Testis (tissue), 2 donors: ENCODE measurements at regions not wholly inside any gene's neighbourhood (a gene's known extent, or its start where the extent isn't known, plus 50 kb on each side); places are given as distances from the start of the nearest gene placed in this dataset.

Source experiments
- DNase-seq: peaks from one replicate; pipeline ENCODE4 v3.0.0-alpha.2; 2019
- H3K27ac ChIP-seq, 2 donors: fragments of 200-600 bp; sonication (generic); one replicate each; pipeline ENCODE4 v1.5.1; 2019
- H3K27me3 ChIP-seq: fragments of 200-600 bp; sonication (generic); one replicate; pipeline ENCODE4 v1.5.1; 2019
- H3K36me3 ChIP-seq: fragments of 200-600 bp; sonication (generic); one replicate; pipeline ENCODE4 v1.5.1; 2017; ENCODE audit warnings: low read depth; ENCODE audit errors: missing control alignments
- H3K4me1 ChIP-seq: fragments of 200-600 bp; sonication (generic); one replicate; pipeline ENCODE4 v1.5.1; 2019
- H3K4me3 ChIP-seq, 2 donors: fragments of 200-600 bp; sonication (generic); one replicate each; pipeline ENCODE4 v1.5.1; 2017 to 2019
- H3K9me3 ChIP-seq: fragments of 200-600 bp; sonication (generic); one replicate; pipeline ENCODE4 v1.5.1; 2017
- CTCF ChIP-seq, 3 experiments: fragments of 450-650 bp in 2 of 3; fragments of 200-600 bp in 1 of 3; sonication (generic) in 1 of 3; IDR thresholded peaks; one replicate each; pipeline ENCODE4 v1.5.1; 2016 to 2019; ENCODE audit warnings: antibody characterized with exemption in 3 of 3, mild to moderate bottlenecking in 2 of 3, moderate library complexity in 1 of 3
- POLR2A ChIP-seq: fragments of 450-650 bp; IDR thresholded peaks from one replicate; pipeline ENCODE4 v1.6.1; 2017; ENCODE audit warnings: antibody characterized with exemption, mild to moderate bottlenecking, moderate library complexity
- WGBS, 2 donors: methylation state at CpG; one replicate each; pipeline ENCODE4 v1.1.5; 2018; 5-methylcytosine and 5-hydroxymethylcytosine counted together
- intact Hi-C: fragments of 100-400 bp; cut with DNase I; formaldehyde crosslinking; loops from one replicate; pipeline ENCODE4 v1.15.1; 2023; ENCODE audit warnings: low total_unique reads

GRCh38 chr20:60930023-60930790 is 321.9 kb upstream of the CDH4 start:
- Histone ChIP-seq H3K27ac (no peak overlapping the region), H3K4me3 (no peak overlapping the region), H3K4me1 (no peaks in the 10 kb centered on the region), H3K36me3 (no peaks in the 10 kb centered on the region), H3K9me3 (no peaks in the 10 kb centered on the region), H3K27me3 (no peaks in the 10 kb centered on the region)
- no peak for TF ChIP-seq POLR2A
- TF ChIP-seq CTCF (IDR thresholded peaks at IDR 0.05) = no peak
- intact Hi-C loops = no loop called here
- no peak for DNase-seq
- WGBS, 2 donors = 77 to 79% methylated on average over 15 of the region's 15 CpGs

- Histone ChIP-seq H3K4me3 (no peak overlapping the region), H3K27ac (no peak overlapping the region), H3K4me1 (no peaks in the 10 kb centered on the region), H3K27me3 (no peaks in the 10 kb centered on the region), H3K9me3 (no peaks in the 10 kb centered on the region), H3K36me3 (no peaks in the 10 kb centered on the region)
- intact Hi-C loops = no loop called here
- WGBS, 2 donors = 43 to 47% methylated on average over 4 of the region's 4 CpGs
- TF ChIP-seq CTCF (IDR thresholded peaks at IDR 0.05) (no peak), POLR2A (no peak)
- no peak for DNase-seq
Observed at GRCh38 chr20:60931696-60932095, 320.4 kb upstream of the CDH4 start.

- Histone ChIP-seq H3K27ac (no peak overlapping the region), H3K4me3 (no peak overlapping the region), H3K9me3 (no peaks in the 10 kb centered on the region), H3K4me1 (no peaks in the 10 kb centered on the region), H3K27me3 (no peaks in the 10 kb centered on the region), H3K36me3 (no peaks in the 10 kb centered on the region)
- intact Hi-C loops = no loop called here
- DNase-seq = no peak
- WGBS, 2 donors = 80 to 90% methylated on average over 3 of the region's 3 CpGs
- no peak for TF ChIP-seq CTCF (IDR thresholded peaks at IDR 0.05)
- no peak for TF ChIP-seq POLR2A
Observed at GRCh38 chr20:60934724-60935123, 317.3 kb upstream of the CDH4 start.

GRCh38 chr20:60935971-60936370 is 316.1 kb upstream of the CDH4 start:
- TF ChIP-seq POLR2A = no peak
- TF ChIP-seq CTCF (IDR thresholded peaks at IDR 0.05) = no peak
- DNase-seq = no peak
- H3K4me1 ChIP-seq = no peaks in the 10 kb centered on the region
- H3K9me3 ChIP-seq = no peaks in the 10 kb centered on the region
- no peak overlapping the region for H3K4me3 ChIP-seq
- H3K27ac ChIP-seq = no peak overlapping the region
- intact Hi-C loops = no loop called here
- H3K27me3 ChIP-seq = no peaks in the 10 kb centered on the region
- WGBS, 2 donors = 80 to 87% methylated on average over 8 of the region's 8 CpGs
- H3K36me3 ChIP-seq = no peaks in the 10 kb centered on the region

- Histone ChIP-seq H3K36me3 (no peaks in the 10 kb centered on the region), H3K4me1 (no peaks in the 10 kb centered on the region), H3K4me3 (no peak overlapping the region), H3K27ac (no peak overlapping the region), H3K27me3 (no peaks in the 10 kb centered on the region), H3K9me3 (no peaks in the 10 kb centered on the region)
- WGBS, 2 donors = 35 to 48% methylated on average over 10 of the region's 10 CpGs
- TF ChIP-seq CTCF (IDR thresholded peaks at IDR 0.05) (no peak), POLR2A (no peak)
- no peak for DNase-seq
- intact Hi-C loops = no loop called here
Observed at GRCh38 chr20:60937585-60937984, 314.5 kb upstream of the CDH4 start.
